NCI-H524 treated with DMSO at 0.1 percent for 48 hours (cell line): ENCODE measurements at regions not wholly inside any gene's neighbourhood (a gene's known extent, or its start where the extent isn't known, plus 50 kb on each side); places are given as distances from the start of the nearest gene placed in this dataset.

ENCODE experiments used
- DNase-seq: peaks from one replicate; lab custom pipeline; 2025; lab: John Stamatoyannopoulos, UW

DNA sequence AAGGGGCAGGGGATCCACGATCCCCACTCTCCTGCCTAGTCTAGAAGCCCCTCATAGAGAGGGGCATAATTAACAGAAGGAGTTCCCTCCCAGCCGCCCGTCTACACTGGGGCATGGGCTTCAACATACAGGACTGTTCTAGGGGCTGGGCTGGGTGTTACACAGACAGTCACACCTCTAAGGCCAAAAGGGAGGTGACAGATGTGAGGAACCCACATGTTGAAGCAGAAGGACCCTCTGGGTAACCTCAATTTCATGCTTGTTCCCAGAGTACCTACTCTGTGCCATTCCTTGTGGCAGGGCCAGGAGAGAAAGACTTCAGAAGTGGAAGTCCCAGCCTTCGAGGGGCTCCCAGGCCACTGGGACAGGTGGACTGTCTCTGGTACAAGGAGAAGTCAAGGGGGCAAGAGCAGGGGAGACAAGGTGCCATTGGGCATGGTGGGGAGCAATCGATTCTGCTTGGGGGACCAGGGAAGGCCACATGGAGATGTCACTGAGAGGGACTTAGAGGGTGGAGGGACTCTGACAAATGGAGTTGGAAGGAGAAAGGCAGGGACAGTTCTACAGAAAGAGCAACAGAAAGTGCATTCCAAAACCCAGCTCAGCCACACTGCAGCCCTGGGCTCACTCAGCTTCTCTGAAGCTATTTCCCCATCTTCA, 71.3 kb downstream of the CPN2 start:
- no peak for DNase-seq

DNA sequence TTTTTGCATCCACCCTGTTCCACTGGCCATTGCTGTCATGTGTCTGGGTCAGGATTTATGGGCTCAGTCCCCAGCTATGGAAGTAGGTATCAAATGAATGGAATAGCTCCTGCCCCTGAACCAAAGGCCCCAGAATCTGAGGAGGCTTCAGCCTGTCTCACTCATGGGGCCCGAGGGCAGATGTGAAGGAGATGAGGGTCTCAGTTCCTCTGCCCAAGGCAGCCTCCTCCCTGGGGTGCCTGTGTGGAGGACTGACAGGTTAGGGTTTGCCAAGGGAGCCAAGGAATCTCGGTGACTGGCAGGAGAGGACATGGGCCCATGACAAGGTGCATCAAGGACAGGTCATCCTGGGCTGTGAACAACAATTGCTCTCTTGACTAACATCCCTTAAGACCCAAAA, 70.4 kb downstream of the CPN2 start:
- no peak for DNase-seq

DNA sequence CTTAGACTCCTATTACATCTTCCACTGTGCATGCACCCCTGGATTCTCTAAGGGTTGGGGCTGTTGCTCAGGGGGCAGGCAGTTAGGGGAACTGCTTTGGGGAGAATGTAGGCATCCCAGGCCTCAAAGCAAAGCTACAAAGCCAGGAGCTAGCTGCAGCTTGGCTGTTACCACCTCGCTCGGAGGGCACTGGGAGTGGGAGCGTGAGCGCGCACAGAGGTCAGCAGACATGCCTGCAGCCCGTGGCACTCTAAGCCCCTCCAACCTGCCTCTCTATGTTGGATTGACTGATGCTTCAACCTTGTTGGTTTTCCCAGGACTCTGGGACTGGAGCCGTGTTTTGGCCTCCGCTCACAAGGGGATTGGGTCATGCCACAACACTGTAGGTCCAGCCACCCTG, 69.8 kb downstream of the CPN2 start:
- DNase-seq = no peak

DNA sequence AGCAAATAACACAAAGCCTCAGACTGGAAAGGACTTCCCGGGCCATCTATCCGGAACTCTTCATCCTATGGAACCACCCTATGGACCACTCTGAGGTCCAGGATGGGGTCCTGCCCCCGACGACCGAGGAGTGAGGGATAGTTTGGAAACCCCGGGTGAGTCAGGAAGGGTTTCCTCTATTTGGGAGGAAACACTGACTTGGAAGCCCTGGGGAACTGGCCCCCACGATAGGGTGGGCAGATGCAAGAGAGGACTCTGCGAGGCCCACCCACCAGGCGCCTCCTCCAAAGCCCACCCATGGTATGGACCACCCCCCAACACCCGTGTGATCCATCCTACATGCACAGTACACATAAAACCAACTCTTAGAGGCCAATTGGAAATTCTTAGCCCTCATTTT, 69.4 kb downstream of the CPN2 start:
- no peak for DNase-seq

DNA sequence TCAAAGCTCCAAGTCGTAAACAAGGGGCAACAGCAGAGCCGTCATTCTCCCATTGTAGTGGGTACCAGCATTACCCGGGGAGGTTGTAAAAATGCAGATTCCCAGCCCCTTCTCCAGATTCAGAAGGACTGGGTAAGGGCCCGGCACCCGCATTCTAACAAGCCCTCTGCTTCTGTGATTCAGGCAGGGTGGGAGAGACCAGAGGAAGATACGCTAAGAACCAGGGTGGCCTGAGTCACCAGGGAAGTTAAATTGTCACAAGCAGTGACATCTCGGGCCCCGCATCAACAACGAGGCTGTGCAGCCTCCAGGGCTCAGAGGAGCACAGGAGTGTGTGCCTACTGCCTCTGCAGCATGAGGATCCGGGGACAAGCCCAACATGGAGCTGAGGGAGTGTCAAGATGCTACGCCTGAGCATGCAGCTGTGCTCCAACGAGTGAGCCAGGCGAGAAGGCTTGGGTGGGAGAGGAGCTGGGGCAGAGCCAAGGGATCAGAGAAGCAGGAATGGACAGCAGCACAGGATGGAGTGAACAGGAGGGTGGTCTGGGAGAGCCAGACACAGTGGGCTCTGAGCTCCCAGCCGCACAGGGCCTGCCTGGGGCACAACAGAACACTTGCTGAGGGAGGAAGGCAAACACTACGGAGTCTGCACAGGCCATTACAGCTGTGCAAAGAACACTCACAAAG, 68.5 kb downstream of the CPN2 start:
- DNase-seq = no peak

DNA sequence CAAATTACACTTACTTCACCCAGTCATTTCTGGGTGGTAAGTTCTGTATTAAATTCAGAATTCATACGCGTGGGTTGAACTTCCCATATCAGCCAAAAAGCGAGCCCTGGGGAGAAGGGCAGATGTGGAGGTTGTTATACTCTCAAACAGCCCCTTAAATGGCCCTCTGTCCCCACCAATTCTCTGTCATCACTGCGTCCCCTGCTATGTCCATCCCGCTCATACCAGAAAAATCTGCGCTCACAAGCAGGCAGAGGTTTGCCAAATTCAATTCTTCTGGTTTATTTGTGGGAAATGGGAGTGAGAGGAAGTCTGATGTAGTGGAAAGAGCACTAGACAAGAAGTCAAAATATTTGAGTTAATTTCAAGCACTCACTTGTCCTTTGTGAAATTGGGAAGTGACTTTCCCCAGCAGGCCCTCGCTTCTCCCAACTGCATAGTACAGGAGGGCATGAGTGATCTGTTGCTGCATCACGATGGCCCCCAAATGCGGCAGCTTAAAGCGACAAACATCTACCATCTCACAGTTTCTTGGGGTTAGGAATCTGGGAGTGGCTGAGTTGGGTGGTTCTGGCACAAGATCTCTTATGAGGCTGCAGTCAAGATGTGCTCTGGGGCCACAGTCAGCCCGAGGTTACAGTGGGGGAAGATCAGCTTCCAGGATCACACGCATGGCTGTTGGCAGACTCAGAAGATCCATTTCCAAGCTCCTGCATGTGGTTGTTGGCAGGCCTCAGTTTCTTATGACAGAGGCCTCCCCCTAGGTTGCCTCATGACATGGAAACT, 67.7 kb downstream of the CPN2 start:
- no peak for DNase-seq

DNA sequence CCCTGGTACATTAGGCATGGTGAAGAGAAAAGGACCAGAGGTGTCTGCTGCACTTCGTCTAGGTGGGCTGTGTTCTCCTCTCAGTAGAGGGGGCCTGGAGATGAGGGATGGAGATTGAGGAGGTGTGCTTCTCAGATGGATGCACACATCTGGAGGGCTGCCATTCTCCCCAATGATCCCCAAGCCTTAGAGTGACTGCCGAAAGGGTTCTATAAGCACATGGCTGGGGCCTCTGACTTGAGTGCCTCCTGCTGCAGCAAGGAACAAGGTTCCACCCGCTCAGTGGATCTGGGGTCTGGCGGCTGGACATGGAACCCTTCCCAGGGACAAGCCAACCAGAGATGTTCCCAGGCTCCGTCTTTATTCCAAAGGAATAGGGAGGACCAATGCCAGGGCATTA, 66.8 kb downstream of the CPN2 start:
- no peak for DNase-seq

DNA sequence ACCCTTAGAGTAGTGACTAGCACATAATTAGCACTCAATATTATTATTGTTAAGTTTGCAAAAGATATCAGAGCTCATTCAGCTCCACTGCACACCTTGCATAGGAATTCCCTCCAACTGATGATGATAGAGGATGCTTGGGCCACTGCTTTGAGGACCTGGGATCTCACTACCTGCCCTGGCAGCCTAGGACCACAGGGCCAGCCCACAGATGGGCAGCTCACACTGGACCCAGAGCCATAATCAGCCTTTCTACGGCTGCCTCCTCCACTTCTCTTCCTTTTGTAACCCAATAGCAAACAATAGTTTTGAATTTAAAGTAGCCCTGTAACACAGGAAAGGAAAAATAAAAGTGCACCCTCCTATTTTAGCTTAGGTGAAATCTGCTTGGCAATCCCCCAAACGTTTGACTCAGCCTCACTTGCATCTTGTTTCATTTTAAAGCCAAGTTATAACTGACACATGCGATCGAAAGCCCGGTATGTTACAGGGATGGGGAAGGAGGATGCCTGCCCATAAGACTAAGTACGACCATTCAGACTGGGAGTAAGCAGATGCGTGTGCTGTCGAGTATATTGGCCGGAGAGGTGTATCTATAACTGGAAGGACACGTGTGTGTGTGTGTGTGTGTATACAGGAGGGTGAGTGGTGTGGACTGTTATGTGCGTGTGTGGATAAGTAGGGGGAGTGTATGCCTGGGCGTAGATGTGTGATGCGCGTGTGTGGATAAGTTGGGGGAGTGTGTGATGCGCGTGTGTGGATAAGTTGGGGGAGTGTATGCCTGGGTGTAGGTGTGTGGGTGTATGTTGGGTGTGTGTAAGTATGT, 65.9 kb downstream of the CPN2 start:
- DNase-seq = no peak

DNA sequence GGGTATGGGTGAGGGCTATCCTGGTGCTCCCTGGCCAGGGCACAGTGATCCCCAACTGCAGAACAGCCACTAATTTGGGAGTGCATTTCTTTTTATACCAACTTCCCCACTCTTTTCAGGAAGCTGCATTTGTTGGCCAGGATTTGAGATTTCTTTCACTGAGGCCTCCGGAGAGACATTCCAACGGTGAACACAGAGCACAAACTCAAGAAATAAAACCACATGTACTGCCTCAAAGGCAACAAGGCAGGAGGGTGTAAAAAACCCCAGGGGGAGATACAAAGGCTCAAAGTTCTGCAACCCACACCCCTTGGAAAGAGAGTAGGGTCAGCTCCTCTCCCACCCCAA, 65.3 kb downstream of the CPN2 start:
- DNase-seq = no peak

DNA sequence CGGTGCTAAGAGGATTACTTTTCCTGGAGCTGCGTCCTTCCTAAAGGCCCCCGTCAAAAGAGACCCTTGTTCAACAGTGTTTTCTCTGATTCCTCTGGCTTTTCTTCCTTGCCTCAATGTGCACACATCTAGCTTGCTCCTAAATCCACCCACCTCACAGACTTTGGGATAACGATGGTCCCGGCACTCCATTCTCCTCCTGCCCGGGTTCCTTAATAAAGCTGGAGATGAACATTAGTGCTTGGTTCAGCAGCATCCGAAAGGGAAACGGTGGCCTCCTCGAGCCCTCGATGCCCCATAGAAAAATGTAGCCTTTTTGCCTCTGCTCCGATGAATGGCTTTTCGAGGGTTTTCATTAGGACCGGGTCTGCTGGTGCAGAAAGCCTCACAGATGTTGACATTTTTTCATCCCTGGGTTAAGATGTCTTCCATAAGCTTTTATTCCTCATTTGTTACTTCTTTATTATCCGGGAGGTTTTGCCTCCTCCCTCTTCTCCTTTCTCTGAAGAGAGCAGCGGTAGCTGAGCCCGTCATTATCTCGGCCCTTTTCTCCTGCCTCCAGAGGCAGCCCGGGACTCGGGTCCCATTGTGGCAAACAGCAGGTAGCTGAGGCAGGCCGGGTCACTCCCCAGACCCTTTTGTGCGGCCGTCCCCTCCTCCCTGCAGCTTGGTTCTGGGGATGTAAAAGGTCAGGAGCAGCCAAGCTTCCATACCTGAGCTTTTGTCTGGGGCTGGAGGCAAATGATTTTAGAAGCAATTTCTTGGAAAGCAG, 64.6 kb downstream of the CPN2 start:
- no peak for DNase-seq

DNA sequence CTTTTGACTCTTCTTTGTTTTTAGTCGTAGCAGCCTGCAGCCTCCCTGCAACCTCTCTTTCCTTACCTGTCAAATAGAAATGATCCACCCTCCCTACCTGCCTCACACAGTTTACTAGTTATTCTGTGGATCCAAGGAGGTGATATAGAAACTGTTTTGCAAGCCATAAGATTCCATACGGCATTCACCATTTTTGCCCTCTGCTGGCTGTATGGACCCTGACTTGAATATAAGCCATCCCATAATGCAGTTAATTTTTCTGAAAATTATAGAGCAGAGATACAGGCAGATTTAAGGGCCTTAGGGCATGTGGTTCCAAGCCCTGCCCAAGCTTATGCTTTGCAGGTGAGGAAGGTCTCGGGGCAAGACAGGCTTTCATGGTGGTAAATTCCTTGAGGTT, 63.8 kb downstream of the CPN2 start:
- DNase-seq = no peak

DNA sequence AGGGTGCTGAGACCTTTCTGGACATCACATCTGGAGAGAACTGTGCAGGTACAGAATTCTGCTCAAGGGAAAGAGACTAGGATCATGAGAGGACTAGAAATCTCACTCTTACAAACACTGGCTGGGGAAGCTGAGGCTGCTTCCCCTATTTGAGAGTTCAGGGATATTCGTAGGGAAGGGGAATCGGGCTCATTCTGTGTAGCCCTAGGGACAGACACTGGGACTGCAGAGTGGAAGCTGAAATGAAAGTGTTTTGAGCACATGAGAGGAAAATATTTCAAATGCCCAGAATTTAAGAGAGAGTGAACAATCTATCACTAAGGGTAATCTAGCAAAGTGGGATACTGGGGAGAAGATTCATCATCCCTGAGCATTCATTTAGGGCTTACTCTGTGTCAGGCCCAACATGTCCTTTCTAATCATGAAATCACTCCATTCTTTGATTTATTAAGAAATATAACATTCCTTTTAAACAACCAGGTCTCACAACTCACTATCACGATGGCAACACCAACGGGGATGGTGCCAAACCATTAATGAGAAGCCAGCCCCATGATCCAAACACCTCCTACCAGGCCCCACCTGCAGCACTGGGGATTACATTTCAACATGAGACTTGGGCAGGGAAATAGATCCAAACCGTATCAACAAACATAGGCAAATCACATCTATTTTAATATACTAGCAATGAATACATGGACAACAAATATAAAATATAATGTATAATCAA, 63.0 kb downstream of the CPN2 start:
- no peak for DNase-seq
